ENCODE measurements at regions not wholly inside any gene's neighbourhood (a gene's known extent, or its start where the extent isn't known, plus 50 kb on each side); places are given as distances from the start of the nearest gene placed in this dataset.

- ChIA-PET SMC1A (ENCODE audit: uncharacterized antibody, unreplicated experiment) (no interaction called here), POLR2A (no interaction called here), RAD21 (ENCODE audit: unreplicated experiment) (no interaction called here), CTCF (no interaction called here)
- intact Hi-C loops (cut with micrococcal nuclease; ENCODE audit: unreplicated experiment) = no loop called here
- no peaks in the 10 kb centered on the region for H3K9me3 ChIP-seq (replicated peaks; ENCODE audit: control insufficient read depth, insufficient read depth, low read length)
- TF ChIP-seq ETV6 (conservative IDR thresholded peaks at IDR 0.05 in 1 of 2, IDR thresholded peaks at IDR 0.05 in 1 of 2; ENCODE audit: borderline replicate concordance in 1 of 2, low read depth in 1 of 2) (no peak), ATF3 (IDR thresholded peaks at IDR 0.05; ENCODE audit: borderline replicate concordance, extremely low read depth, low read depth, low read length) (no peak), SREBF2 (IDR thresholded peaks at IDR 0.05; ENCODE audit: low read length) (no peak), POLR2A (IDR thresholded peaks at IDR 0.05; ENCODE audit: low read depth, low read length) (no peak), IRF5 (IDR thresholded peaks at IDR 0.05; ENCODE audit: borderline replicate concordance) (no peak), HDAC6 (IDR thresholded peaks at IDR 0.05; ENCODE audit: unreplicated experiment) (no peak), SIN3A (IDR thresholded peaks at IDR 0.05; ENCODE audit: low read depth, low read length) (no peak), ESRRA (IDR thresholded peaks at IDR 0.05; ENCODE audit: low read length) (no peak), BRCA1 (IDR thresholded peaks at IDR 0.05; ENCODE audit: low read depth, low read length) (no peak), YY1 (IDR thresholded peaks at IDR 0.05; ENCODE audit: low read depth, low read length) (no peak), CEBPZ (IDR thresholded peaks at IDR 0.05; ENCODE audit: low read depth, low read length) (no peak), REST (IDR thresholded peaks at IDR 0.05; ENCODE audit: low read depth, low read length) (no peak)
- H3K4me2 ChIP-seq (ENCODE audit: control insufficient read depth, insufficient read depth) = no peak overlapping the region
- no peaks in the 10 kb centered on the region for H3K4me1 ChIP-seq (ENCODE audit: control insufficient read depth, insufficient read depth, low read length)
- no peaks in the 10 kb centered on the region for H3K79me2 ChIP-seq (ENCODE audit: control insufficient read depth, insufficient read depth, low read length)
- in situ Hi-C loops (cut with MboI) = no loop called here
- FAIRE-seq (no peak), DNase-seq (ENCODE audit: low read depth, low spot score) (no peak), ATAC-seq (no peak)
- H3K36me3 ChIP-seq (ENCODE audit: control insufficient read depth in 2 of 2, insufficient read depth in 2 of 2, low read length in 1 of 2) = no peaks in the 10 kb centered on the region
- no peaks in the 10 kb centered on the region for H3K27me3 ChIP-seq (replicated peaks in 1 of 2; ENCODE audit: control insufficient read depth in 2 of 2, insufficient read depth in 2 of 2, low read length in 1 of 2)
- H3K4me3 ChIP-seq = no peak overlapping the region
- BruUV-seq (replicated peaks) = no TSS peak
- WGBS (ENCODE audit: insufficient coverage, insufficient replicate concordance, low lambda C conversion rate, missing lambda C conversion rate) = 21% methylated on average over 3 of the region's 3 CpGs
- H4K20me1 ChIP-seq (ENCODE audit: control insufficient read depth, insufficient read depth) = no peaks in the 10 kb centered on the region
- H3K27ac ChIP-seq (ENCODE audit: control insufficient read depth, insufficient read depth) = no peak overlapping the region
- no peak overlapping the region for H3K9ac ChIP-seq (ENCODE audit: control insufficient read depth, insufficient read depth, low read length)
- H2AFZ ChIP-seq (ENCODE audit: control insufficient read depth, low read depth, low read length) = no peak overlapping the region
Observed at GRCh38 chr2:19416784-19417684, 58.6 kb upstream of the OSR1 start.

Data from GM12878 (cell line).